ENCODE measurements at regions not wholly inside any gene's neighbourhood (a gene's known extent, or its start where the extent isn't known, plus 50 kb on each side); places are given as distances from the start of the nearest gene placed in this dataset.

GRCh38 chr13:65603160-65603559 lies 1627.0 kb downstream of the PCDH9 start:
- no peak for DNase-seq (ENCODE audit: low spot score)
- TF ChIP-seq CTCF (IDR thresholded peaks at IDR 0.05; ENCODE audit: extremely low read depth, insufficient read depth, missing control alignments): no peak
- in situ Hi-C loops (cut with MboI; ENCODE audit: low pct_unique_long_range_greater_than_20kb, low sequenced_read_pairs, unreplicated experiment): no loop called here

- DNase-seq (ENCODE audit: low spot score): no peak
- in situ Hi-C loops (cut with MboI; ENCODE audit: low pct_unique_long_range_greater_than_20kb, low sequenced_read_pairs, unreplicated experiment): no loop called here
- no peak for TF ChIP-seq CTCF (IDR thresholded peaks at IDR 0.05; ENCODE audit: extremely low read depth, insufficient read depth, missing control alignments)
Observed at GRCh38 chr13:65601855-65602254, 1628.3 kb downstream of the PCDH9 start.

- no peak for TF ChIP-seq CTCF (IDR thresholded peaks at IDR 0.05; ENCODE audit: extremely low read depth, insufficient read depth, missing control alignments)
- in situ Hi-C loops (cut with MboI; ENCODE audit: low pct_unique_long_range_greater_than_20kb, low sequenced_read_pairs, unreplicated experiment): no loop called here
- DNase-seq (ENCODE audit: low spot score): no peak
Observed at GRCh38 chr13:65600702-65601101, 1629.4 kb downstream of the PCDH9 start.

GRCh38 chr13:65597839-65598818 lies 1632.0 kb downstream of the PCDH9 start:
- in situ Hi-C loops (cut with MboI; ENCODE audit: low pct_unique_long_range_greater_than_20kb, low sequenced_read_pairs, unreplicated experiment): no loop called here
- DNase-seq (ENCODE audit: low spot score): no peak

GRCh38 chr13:65595916-65596315 lies 1634.2 kb downstream of the PCDH9 start:
- in situ Hi-C loops (cut with MboI; ENCODE audit: low pct_unique_long_range_greater_than_20kb, low sequenced_read_pairs, unreplicated experiment): no loop called here
- TF ChIP-seq CTCF (IDR thresholded peaks at IDR 0.05; ENCODE audit: extremely low read depth, insufficient read depth, missing control alignments): no peak
- DNase-seq (ENCODE audit: low spot score): no peak

More at GRCh38 chr13:65597839-65598818, 1632.0 kb downstream of the PCDH9 start:
- no peak for TF ChIP-seq CTCF (IDR thresholded peaks at IDR 0.05; ENCODE audit: extremely low read depth, insufficient read depth, missing control alignments)

- TF ChIP-seq CTCF (IDR thresholded peaks at IDR 0.05; ENCODE audit: extremely low read depth, insufficient read depth, missing control alignments): no peak
- no peak for DNase-seq (ENCODE audit: low spot score)
- in situ Hi-C loops (cut with MboI; ENCODE audit: low pct_unique_long_range_greater_than_20kb, low sequenced_read_pairs, unreplicated experiment): no loop called here
Observed at GRCh38 chr13:65594298-65594781, 1635.8 kb downstream of the PCDH9 start.

All from GM13977 (cell line).